ENCODE measurements at regions not wholly inside any gene's neighbourhood (a gene's known extent, or its start where the extent isn't known, plus 50 kb on each side); places are given as distances from the start of the nearest gene placed in this dataset.

DNA sequence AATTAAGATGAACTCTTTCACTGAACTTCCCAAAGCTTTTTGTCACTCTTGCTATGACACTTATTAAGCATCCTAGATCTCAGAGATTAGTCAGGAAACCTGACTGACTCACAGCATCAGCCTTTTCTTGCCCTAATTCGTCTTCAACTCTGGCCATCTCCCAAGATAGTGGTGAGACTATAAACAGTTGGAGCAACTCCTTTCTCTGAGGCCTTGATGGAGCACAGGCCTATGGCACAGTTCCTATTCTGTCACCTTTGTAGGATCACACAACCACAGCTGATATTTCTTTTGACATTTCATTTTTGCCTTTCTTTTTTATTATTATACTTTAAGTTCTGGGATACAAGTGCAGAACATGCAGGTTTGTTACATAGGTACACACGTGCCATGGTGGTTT lies 217.6 kb downstream of the PRR32 start:
- DNase-seq (ENCODE audit: low spot score) = no peak
- H3K27me3 ChIP-seq (ENCODE audit: control insufficient read depth in 4 of 4, insufficient read depth in 4 of 4, low read length in 3 of 4) = no peaks in the 10 kb centered on the region
- 56% methylated on average over 2 of the region's 2 CpGs for WGBS
- H3K27ac ChIP-seq (ENCODE audit: low read depth in 1 of 2, low read length in 2 of 2) = no peak overlapping the region
- no peaks in the 10 kb centered on the region for H3K4me1 ChIP-seq (ENCODE audit: control insufficient read depth in 4 of 4, insufficient read depth in 4 of 4, low read length in 3 of 4)
- H3K9ac ChIP-seq (ENCODE audit: low read depth in 1 of 2, low read length in 2 of 2) = no peak overlapping the region
- H3K36me3 ChIP-seq (ENCODE audit: control insufficient read depth in 4 of 4, insufficient read depth in 3 of 4, low read depth in 1 of 4, low read length in 3 of 4) = no peaks in the 10 kb centered on the region
- no peak for TF ChIP-seq FOXA1 (IDR thresholded peaks at IDR 0.05)
- TF ChIP-seq, protein P1, sequence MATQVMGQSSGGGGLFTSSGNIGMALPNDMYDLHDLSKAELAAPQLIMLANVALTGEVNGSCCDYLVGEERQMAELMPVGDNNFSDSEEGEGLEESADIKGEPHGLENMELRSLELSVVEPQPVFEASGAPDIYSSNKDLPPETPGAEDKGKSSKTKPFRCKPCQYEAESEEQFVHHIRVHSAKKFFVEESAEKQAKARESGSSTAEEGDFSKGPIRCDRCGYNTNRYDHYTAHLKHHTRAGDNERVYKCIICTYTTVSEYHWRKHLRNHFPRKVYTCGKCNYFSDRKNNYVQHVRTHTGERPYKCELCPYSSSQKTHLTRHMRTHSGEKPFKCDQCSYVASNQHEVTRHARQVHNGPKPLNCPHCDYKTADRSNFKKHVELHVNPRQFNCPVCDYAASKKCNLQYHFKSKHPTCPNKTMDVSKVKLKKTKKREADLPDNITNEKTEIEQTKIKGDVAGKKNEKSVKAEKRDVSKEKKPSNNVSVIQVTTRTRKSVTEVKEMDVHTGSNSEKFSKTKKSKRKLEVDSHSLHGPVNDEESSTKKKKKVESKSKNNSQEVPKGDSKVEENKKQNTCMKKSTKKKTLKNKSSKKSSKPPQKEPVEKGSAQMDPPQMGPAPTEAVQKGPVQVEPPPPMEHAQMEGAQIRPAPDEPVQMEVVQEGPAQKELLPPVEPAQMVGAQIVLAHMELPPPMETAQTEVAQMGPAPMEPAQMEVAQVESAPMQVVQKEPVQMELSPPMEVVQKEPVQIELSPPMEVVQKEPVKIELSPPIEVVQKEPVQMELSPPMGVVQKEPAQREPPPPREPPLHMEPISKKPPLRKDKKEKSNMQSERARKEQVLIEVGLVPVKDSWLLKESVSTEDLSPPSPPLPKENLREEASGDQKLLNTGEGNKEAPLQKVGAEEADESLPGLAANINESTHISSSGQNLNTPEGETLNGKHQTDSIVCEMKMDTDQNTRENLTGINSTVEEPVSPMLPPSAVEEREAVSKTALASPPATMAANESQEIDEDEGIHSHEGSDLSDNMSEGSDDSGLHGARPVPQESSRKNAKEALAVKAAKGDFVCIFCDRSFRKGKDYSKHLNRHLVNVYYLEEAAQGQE (IDR thresholded peaks at IDR 0.05) = no peak
- no peak for TF ChIP-seq RXRA (IDR thresholded peaks at IDR 0.05)
- no peak for TF ChIP-seq HNF4A (conservative IDR thresholded peaks at IDR 0.05)
- no peak for TF ChIP-seq RAD21 (IDR thresholded peaks at IDR 0.05)
- TF ChIP-seq, protein P2, sequence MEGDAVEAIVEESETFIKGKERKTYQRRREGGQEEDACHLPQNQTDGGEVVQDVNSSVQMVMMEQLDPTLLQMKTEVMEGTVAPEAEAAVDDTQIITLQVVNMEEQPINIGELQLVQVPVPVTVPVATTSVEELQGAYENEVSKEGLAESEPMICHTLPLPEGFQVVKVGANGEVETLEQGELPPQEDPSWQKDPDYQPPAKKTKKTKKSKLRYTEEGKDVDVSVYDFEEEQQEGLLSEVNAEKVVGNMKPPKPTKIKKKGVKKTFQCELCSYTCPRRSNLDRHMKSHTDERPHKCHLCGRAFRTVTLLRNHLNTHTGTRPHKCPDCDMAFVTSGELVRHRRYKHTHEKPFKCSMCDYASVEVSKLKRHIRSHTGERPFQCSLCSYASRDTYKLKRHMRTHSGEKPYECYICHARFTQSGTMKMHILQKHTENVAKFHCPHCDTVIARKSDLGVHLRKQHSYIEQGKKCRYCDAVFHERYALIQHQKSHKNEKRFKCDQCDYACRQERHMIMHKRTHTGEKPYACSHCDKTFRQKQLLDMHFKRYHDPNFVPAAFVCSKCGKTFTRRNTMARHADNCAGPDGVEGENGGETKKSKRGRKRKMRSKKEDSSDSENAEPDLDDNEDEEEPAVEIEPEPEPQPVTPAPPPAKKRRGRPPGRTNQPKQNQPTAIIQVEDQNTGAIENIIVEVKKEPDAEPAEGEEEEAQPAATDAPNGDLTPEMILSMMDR (IDR thresholded peaks at IDR 0.05; ENCODE audit: low read depth, low read length, missing input control) = no peak
- TF ChIP-seq TAF1 (conservative IDR thresholded peaks at IDR 0.05) = no peak
- no peak for TF ChIP-seq FOXA2 (IDR thresholded peaks at IDR 0.05)
- no peak for TF ChIP-seq HNF4G (IDR thresholded peaks at IDR 0.05)
- no peak for TF ChIP-seq JUND (IDR thresholded peaks at IDR 0.05)
- TF ChIP-seq, protein P3, sequence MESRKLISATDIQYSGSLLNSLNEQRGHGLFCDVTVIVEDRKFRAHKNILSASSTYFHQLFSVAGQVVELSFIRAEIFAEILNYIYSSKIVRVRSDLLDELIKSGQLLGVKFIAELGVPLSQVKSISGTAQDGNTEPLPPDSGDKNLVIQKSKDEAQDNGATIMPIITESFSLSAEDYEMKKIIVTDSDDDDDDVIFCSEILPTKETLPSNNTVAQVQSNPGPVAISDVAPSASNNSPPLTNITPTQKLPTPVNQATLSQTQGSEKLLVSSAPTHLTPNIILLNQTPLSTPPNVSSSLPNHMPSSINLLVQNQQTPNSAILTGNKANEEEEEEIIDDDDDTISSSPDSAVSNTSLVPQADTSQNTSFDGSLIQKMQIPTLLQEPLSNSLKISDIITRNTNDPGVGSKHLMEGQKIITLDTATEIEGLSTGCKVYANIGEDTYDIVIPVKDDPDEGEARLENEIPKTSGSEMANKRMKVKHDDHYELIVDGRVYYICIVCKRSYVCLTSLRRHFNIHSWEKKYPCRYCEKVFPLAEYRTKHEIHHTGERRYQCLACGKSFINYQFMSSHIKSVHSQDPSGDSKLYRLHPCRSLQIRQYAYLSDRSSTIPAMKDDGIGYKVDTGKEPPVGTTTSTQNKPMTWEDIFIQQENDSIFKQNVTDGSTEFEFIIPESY (IDR thresholded peaks at IDR 0.05) = no peak
- no peak for TF ChIP-seq SP1 (IDR thresholded peaks at IDR 0.05)
- TF ChIP-seq, protein P4, sequence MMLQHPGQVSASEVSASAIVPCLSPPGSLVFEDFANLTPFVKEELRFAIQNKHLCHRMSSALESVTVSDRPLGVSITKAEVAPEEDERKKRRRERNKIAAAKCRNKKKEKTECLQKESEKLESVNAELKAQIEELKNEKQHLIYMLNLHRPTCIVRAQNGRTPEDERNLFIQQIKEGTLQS (IDR thresholded peaks at IDR 0.05) = no peak
- no peaks in the 10 kb centered on the region for H3K9me3 ChIP-seq (ENCODE audit: control insufficient read depth in 4 of 4, low read length in 3 of 4)
- no peak overlapping the region for H3K4me3 ChIP-seq (ENCODE audit: low read depth in 1 of 3, low read length in 3 of 3)

DNA sequence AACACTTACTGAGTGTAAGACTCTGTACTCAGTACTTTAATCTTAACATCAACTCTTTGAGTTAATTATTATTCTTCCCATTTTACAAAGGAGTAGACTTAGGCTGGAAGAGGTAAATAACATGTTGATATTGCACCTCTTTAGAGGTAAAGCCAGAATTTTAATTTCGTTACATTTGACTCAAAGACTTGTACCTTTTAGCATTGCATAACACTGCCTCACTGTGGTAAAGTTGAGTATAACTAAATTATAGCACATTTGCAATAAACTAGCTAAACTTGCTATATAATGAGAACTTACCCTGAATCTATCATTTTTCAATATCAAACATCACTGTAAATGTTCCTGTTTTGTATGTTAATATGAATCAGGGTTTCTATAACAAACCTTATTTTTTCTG lies 218.5 kb downstream of the PRR32 start:
- H3K27me3 ChIP-seq (ENCODE audit: control insufficient read depth in 4 of 4, insufficient read depth in 4 of 4, low read length in 3 of 4) = no peaks in the 10 kb centered on the region
- H3K4me1 ChIP-seq (ENCODE audit: control insufficient read depth in 4 of 4, insufficient read depth in 4 of 4, low read length in 3 of 4) = no peaks in the 10 kb centered on the region
- TF ChIP-seq HNF4A (conservative IDR thresholded peaks at IDR 0.05) (no peak), RXRA (IDR thresholded peaks at IDR 0.05) (no peak), RAD21 (IDR thresholded peaks at IDR 0.05) (peak; percentile 38 to 68), GABPA (IDR thresholded peaks at IDR 0.05 in 1 of 2, conservative IDR thresholded peaks at IDR 0.05 in 1 of 2) (no peak)
- TF ChIP-seq, protein P2 (IDR thresholded peaks at IDR 0.05; ENCODE audit: low read depth, low read length, missing input control) = peak; percentile 14
- no peak overlapping the region for H3K9ac ChIP-seq (ENCODE audit: low read depth in 1 of 2, low read length in 2 of 2)
- H3K27ac ChIP-seq (ENCODE audit: low read depth in 1 of 2, low read length in 2 of 2) = no peak overlapping the region
- WGBS = 32% methylated on average over 1 of the region's 1 CpG
- H3K4me3 ChIP-seq (ENCODE audit: low read depth in 1 of 3, low read length in 3 of 3) = no peak overlapping the region
- no peak for DNase-seq (ENCODE audit: low spot score)
- no peaks in the 10 kb centered on the region for H3K36me3 ChIP-seq (ENCODE audit: control insufficient read depth in 4 of 4, insufficient read depth in 3 of 4, low read depth in 1 of 4, low read length in 3 of 4)
- no peaks in the 10 kb centered on the region for H3K9me3 ChIP-seq (ENCODE audit: control insufficient read depth in 4 of 4, low read length in 3 of 4)
